OCI-LY1 (cell line): ENCODE measurements at regions not wholly inside any gene's neighbourhood (a gene's known extent, or its start where the extent isn't known, plus 50 kb on each side); places are given as distances from the start of the nearest gene placed in this dataset.

ENCODE experiments used
- H2AFZ ChIP-seq: fragments of 200-600 bp; sonication (generic), shearing (Covaris generic); 2 replicates; pipeline ENCODE4 v1.6.0; 2014; ENCODE audit warnings: antibody characterized with exemption, mild to moderate bottlenecking, low read length
- H3F3A ChIP-seq: fragments of 200-600 bp; sonication (generic), shearing (Covaris generic); 2 replicates; pipeline ENCODE4 v1.6.0; 2014; ENCODE audit warnings: mild to moderate bottlenecking, antibody characterized with exemption, low read length, moderate library complexity; ENCODE audit not compliant: insufficient read depth
- H3K27ac ChIP-seq: fragments of 200-600 bp; sonication (generic); 2 replicates; pipeline ENCODE4 v1.5.1; 2014; ENCODE audit warnings: low read length, mixed run types, mild to moderate bottlenecking, low read depth; ENCODE audit not compliant: poor library complexity, severe bottlenecking
- H3K27me3 ChIP-seq: fragments of 200-600 bp; sonication (generic); 2 replicates; pipeline ENCODE4 v1.6.0; 2014; ENCODE audit warnings: antibody characterized with exemption, mild to moderate bottlenecking, low read length, moderate library complexity; ENCODE audit not compliant: insufficient read depth
- H3K36me3 ChIP-seq: fragments of 200-600 bp; sonication (generic); 2 replicates; pipeline ENCODE4 v1.6.1; 2014; ENCODE audit warnings: mild to moderate bottlenecking, antibody characterized with exemption, low read length, moderate library complexity, mixed read lengths; ENCODE audit not compliant: insufficient read depth
- H3K4me1 ChIP-seq: fragments of 200-600 bp; sonication (generic); 2 replicates; pipeline ENCODE4 v1.5.1; 2014; ENCODE audit warnings: mild to moderate bottlenecking, low read length, moderate library complexity; ENCODE audit not compliant: insufficient read depth, severe bottlenecking
- H3K4me2 ChIP-seq: fragments of 200-600 bp; sonication (generic), shearing (Covaris generic); 2 replicates; pipeline ENCODE4 v1.6.1; 2014; ENCODE audit warnings: low read length
- H3K4me3 ChIP-seq: fragments of 200-600 bp; sonication (generic); 2 replicates; pipeline ENCODE4 v1.5.1; 2014; ENCODE audit warnings: low read length, low read depth, mild to moderate bottlenecking, mixed read lengths; ENCODE audit not compliant: poor library complexity, severe bottlenecking
- H3K79me2 ChIP-seq: fragments of 200-600 bp; shearing (Covaris generic); 2 replicates; pipeline ENCODE4 v1.6.1; 2016; ENCODE audit warnings: mixed run types, low read length, mixed read lengths; ENCODE audit not compliant: insufficient read depth
- H3K9ac ChIP-seq: fragments of 200-600 bp; sonication (generic), shearing (Covaris generic); 2 replicates; pipeline ENCODE4 v1.6.1; 2014; ENCODE audit warnings: mild to moderate bottlenecking, low read length, mixed read lengths
- H3K9me2 ChIP-seq: fragments of 200-600 bp; sonication (generic), shearing (Covaris generic); 2 replicates; pipeline ENCODE4 v1.6.1; 2014; ENCODE audit warnings: low read depth, mild to moderate bottlenecking, low read length, mixed read lengths
- H3K9me3 ChIP-seq: fragments of 200-600 bp; shearing (Covaris generic); 2 replicates; pipeline ENCODE4 v1.6.1; 2014; ENCODE audit warnings: low read length, mixed read lengths
- H4K20me1 ChIP-seq: fragments of 200-600 bp; sonication (generic), shearing (Covaris generic); 2 replicates; pipeline ENCODE4 v1.6.0; 2016; ENCODE audit warnings: mild to moderate bottlenecking, low read length; ENCODE audit not compliant: insufficient read depth
- CTCF ChIP-seq: fragments of 200-600 bp; sonication (generic), shearing (Covaris generic); IDR thresholded peaks from 2 replicates; pipeline ENCODE4 v1.5.1; 2017; ENCODE audit warnings: mild to moderate bottlenecking, antibody characterized with exemption, low read length, moderate library complexity, mixed read lengths
- EZH2 ChIP-seq: fragments of 200-600 bp; sonication (generic), shearing (Covaris generic); IDR thresholded peaks from 2 replicates; pipeline ENCODE4 v1.8.0; 2017; ENCODE audit warnings: borderline replicate concordance, mixed run types, mild to moderate bottlenecking, antibody characterized with exemption, low read length, moderate library complexity, mixed read lengths

- Histone ChIP-seq H3K79me2 (no peaks in the 10 kb centered on the region), H3K9ac (no peak overlapping the region), H4K20me1 (no peaks in the 10 kb centered on the region), H2AFZ (no peak overlapping the region), H3K9me2 (no peaks in the 10 kb centered on the region), H3K9me3 (no peaks in the 10 kb centered on the region), H3K4me3 (no peak overlapping the region), H3F3A (no peaks in the 10 kb centered on the region), H3K27me3 (no peaks in the 10 kb centered on the region), H3K36me3 (no peaks in the 10 kb centered on the region), H3K27ac (no peak overlapping the region), H3K4me1 (no peaks in the 10 kb centered on the region), H3K4me2 (no peak overlapping the region)
- TF ChIP-seq EZH2 (no peak), CTCF (no peak)
Measured at GRCh38 chr9:102035929-102036328, 297.5 kb upstream of the GRIN3A start.

DNA sequence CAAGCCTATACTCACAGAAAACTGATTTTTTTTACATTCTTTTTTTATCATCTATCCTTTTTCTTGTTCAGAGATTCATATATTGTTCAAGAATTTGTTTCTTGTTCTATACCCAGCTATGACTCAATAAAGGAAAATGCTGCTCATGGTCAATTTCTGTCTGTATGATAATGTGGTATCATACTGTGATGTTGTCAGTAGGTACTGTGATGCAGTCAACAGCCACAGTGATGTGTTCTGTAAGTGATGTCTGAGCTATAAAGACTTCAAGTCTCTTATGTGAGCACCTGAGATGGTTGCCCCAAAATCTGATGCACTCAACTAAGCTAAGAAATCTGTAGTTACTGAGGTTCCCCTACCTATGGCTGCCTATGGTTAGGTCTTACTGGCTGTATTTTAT, 294.2 kb upstream of the GRIN3A start:
- Histone ChIP-seq H3K9ac (no peak overlapping the region), H3K27ac (no peak overlapping the region), H2AFZ (no peak overlapping the region)

GRCh38 chr9:102000956-102001355, 262.5 kb upstream of the GRIN3A start:
- H3K4me3 ChIP-seq, result no peak overlapping the region
- no peak overlapping the region for H3K27ac ChIP-seq
- no peak overlapping the region for H2AFZ ChIP-seq
- H3K27me3 ChIP-seq, result no peaks in the 10 kb centered on the region
- no peaks in the 10 kb centered on the region for H3K9me3 ChIP-seq
- H3K4me2 ChIP-seq, result no peak overlapping the region
- H3K36me3 ChIP-seq, result no peaks in the 10 kb centered on the region
- H3F3A ChIP-seq, result no peaks in the 10 kb centered on the region
- no peaks in the 10 kb centered on the region for H3K9me2 ChIP-seq
- H4K20me1 ChIP-seq, result no peaks in the 10 kb centered on the region
- H3K9ac ChIP-seq, result no peak overlapping the region
- TF ChIP-seq EZH2 (no peak), CTCF (no peak)
- H3K79me2 ChIP-seq, result no peaks in the 10 kb centered on the region
- no peaks in the 10 kb centered on the region for H3K4me1 ChIP-seq

More for the DNA sequence above, 294.2 kb upstream of the GRIN3A start:
- Histone ChIP-seq H3K9me3 (no peaks in the 10 kb centered on the region), H3K4me2 (no peak overlapping the region), H3K79me2 (no peaks in the 10 kb centered on the region), H3K4me1 (no peaks in the 10 kb centered on the region), H3K9me2 (no peaks in the 10 kb centered on the region), H4K20me1 (no peaks in the 10 kb centered on the region), H3K4me3 (no peak overlapping the region), H3K27me3 (no peaks in the 10 kb centered on the region), H3K36me3 (no peaks in the 10 kb centered on the region), H3F3A (no peaks in the 10 kb centered on the region)
- TF ChIP-seq EZH2 (no peak), CTCF (no peak)
